Breast epithelium (tissue), 3 donors: ENCODE measurements at regions not wholly inside any gene's neighbourhood (a gene's known extent, or its start where the extent isn't known, plus 50 kb on each side); places are given as distances from the start of the nearest gene placed in this dataset.

ENCODE experiments used
- CTCF ChIP-seq, 3 donors: fragments of 450-650 bp; IDR thresholded peaks; one replicate each; pipeline ENCODE4 v1.5.1; 2016 to 2017; ENCODE audit warnings: antibody characterized with exemption in 3 of 3, mild to moderate bottlenecking in 3 of 3, moderate library complexity in 3 of 3
- POLR2A ChIP-seq: fragments of 450-650 bp; IDR thresholded peaks from one replicate; pipeline ENCODE4 v1.6.1; 2016; ENCODE audit warnings: antibody characterized with exemption, mild to moderate bottlenecking, moderate library complexity

- no peak for TF ChIP-seq CTCF (IDR thresholded peaks at IDR 0.05)
- no peak for TF ChIP-seq POLR2A
These were observed 91.2 kb upstream of the POT1 start for GRCh38 chr7:125020801-125021200.
